ENCODE measurements at regions not wholly inside any gene's neighbourhood (a gene's known extent, or its start where the extent isn't known, plus 50 kb on each side); places are given as distances from the start of the nearest gene placed in this dataset.

- TF ChIP-seq, protein P1, sequence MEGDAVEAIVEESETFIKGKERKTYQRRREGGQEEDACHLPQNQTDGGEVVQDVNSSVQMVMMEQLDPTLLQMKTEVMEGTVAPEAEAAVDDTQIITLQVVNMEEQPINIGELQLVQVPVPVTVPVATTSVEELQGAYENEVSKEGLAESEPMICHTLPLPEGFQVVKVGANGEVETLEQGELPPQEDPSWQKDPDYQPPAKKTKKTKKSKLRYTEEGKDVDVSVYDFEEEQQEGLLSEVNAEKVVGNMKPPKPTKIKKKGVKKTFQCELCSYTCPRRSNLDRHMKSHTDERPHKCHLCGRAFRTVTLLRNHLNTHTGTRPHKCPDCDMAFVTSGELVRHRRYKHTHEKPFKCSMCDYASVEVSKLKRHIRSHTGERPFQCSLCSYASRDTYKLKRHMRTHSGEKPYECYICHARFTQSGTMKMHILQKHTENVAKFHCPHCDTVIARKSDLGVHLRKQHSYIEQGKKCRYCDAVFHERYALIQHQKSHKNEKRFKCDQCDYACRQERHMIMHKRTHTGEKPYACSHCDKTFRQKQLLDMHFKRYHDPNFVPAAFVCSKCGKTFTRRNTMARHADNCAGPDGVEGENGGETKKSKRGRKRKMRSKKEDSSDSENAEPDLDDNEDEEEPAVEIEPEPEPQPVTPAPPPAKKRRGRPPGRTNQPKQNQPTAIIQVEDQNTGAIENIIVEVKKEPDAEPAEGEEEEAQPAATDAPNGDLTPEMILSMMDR (IDR thresholded peaks at IDR 0.05; ENCODE audit: borderline replicate concordance, extremely low read depth, low read length, poor library complexity, severe bottlenecking), result no peak
- TF ChIP-seq EZH2 (IDR thresholded peaks at IDR 0.05; ENCODE audit: borderline replicate concordance, low read depth, low read length, severe bottlenecking), result no peak
These were observed 392.0 kb upstream of the SASH1 start for GRCh38 chr6:147950623-147950987.
